ENCODE measurements at regions not wholly inside any gene's neighbourhood (a gene's known extent, or its start where the extent isn't known, plus 50 kb on each side); places are given as distances from the start of the nearest gene placed in this dataset.

- TF ChIP-seq EZH2 (IDR thresholded peaks at IDR 0.05; ENCODE audit: low read depth) (no peak), CTCF (conservative IDR thresholded peaks at IDR 0.05) (no peak)
Observed at GRCh38 chr6:139931747-139932146, 557.3 kb upstream of the CITED2 start.

GRCh38 chr6:139927742-139928305 lies 553.4 kb upstream of the CITED2 start:
- BruUV-seq (replicated peaks), result no TSS peak
- no peaks in the 10 kb centered on the region for H3K27me3 ChIP-seq (ENCODE audit: insufficient read depth, low read depth)
- H3K4me2 ChIP-seq, result no peak overlapping the region
- no peak overlapping the region for H2AFZ ChIP-seq
- POLR2A ChIA-PET (ENCODE audit: unreplicated experiment), result no interaction called here
- intact Hi-C loops (cut with micrococcal nuclease; ENCODE audit: unreplicated experiment), result no loop called here
- H3K79me2 ChIP-seq (ENCODE audit: low read depth), result no peaks in the 10 kb centered on the region
- no peaks in the 10 kb centered on the region for H4K20me1 ChIP-seq (ENCODE audit: insufficient read depth)
- H3K9me3 ChIP-seq (ENCODE audit: insufficient read depth, low read depth), result no peaks in the 10 kb centered on the region
- no peak for DNase-seq
- no peaks in the 10 kb centered on the region; the same call in 1 of the 2 replicates for H3K4me1 ChIP-seq (replicated peaks; ENCODE audit: insufficient read depth)
- CTCF ChIA-PET, result no interaction called here
- H3F3A ChIP-seq (ENCODE audit: insufficient read depth, low read depth), result no peaks in the 10 kb centered on the region
- H3K9me2 ChIP-seq (ENCODE audit: insufficient read depth), result no peaks in the 10 kb centered on the region
- H3K27ac ChIP-seq, result no peak overlapping the region
- TF ChIP-seq CTCF (conservative IDR thresholded peaks at IDR 0.05), result no peak
- TF ChIP-seq EZH2 (IDR thresholded peaks at IDR 0.05; ENCODE audit: low read depth), result no peak
- H3K4me3 ChIP-seq, result no peak overlapping the region
- H3K36me3 ChIP-seq (ENCODE audit: low read depth), result no peaks in the 10 kb centered on the region

More at GRCh38 chr6:139931747-139932146, 557.3 kb upstream of the CITED2 start:
- Histone ChIP-seq H3F3A (ENCODE audit: insufficient read depth, low read depth) (no peaks in the 10 kb centered on the region), H3K9me3 (ENCODE audit: insufficient read depth, low read depth) (no peaks in the 10 kb centered on the region), H2AFZ (no peak overlapping the region), H3K4me1 (replicated peaks; ENCODE audit: insufficient read depth) (no peaks in the 10 kb centered on the region; the same call in 1 of the 2 replicates), H3K36me3 (ENCODE audit: low read depth) (no peaks in the 10 kb centered on the region), H3K4me3 (no peak overlapping the region), H3K27ac (no peak overlapping the region), H3K79me2 (ENCODE audit: low read depth) (no peaks in the 10 kb centered on the region), H4K20me1 (ENCODE audit: insufficient read depth) (no peaks in the 10 kb centered on the region), H3K27me3 (ENCODE audit: insufficient read depth, low read depth) (no peaks in the 10 kb centered on the region), H3K9me2 (ENCODE audit: insufficient read depth) (no peaks in the 10 kb centered on the region), H3K4me2 (no peak overlapping the region)
- no peak for DNase-seq
- POLR2A ChIA-PET (ENCODE audit: unreplicated experiment), result no interaction called here
- BruUV-seq (replicated peaks), result no TSS peak
- intact Hi-C loops (cut with micrococcal nuclease; ENCODE audit: unreplicated experiment), result no loop called here
- CTCF ChIA-PET, result no interaction called here

GRCh38 chr6:139927236-139927635 lies 552.8 kb upstream of the CITED2 start:
- no peak overlapping the region for H3K27ac ChIP-seq
- no peaks in the 10 kb centered on the region for H3K36me3 ChIP-seq (ENCODE audit: low read depth)
- TF ChIP-seq EZH2 (IDR thresholded peaks at IDR 0.05; ENCODE audit: low read depth) (no peak), CTCF (conservative IDR thresholded peaks at IDR 0.05) (no peak; the same call in 1 of the 2 replicates)
- no peak overlapping the region for H2AFZ ChIP-seq
- H3K4me3 ChIP-seq, result no peak overlapping the region
- POLR2A ChIA-PET (ENCODE audit: unreplicated experiment), result no interaction called here
- no peaks in the 10 kb centered on the region for H3K27me3 ChIP-seq (ENCODE audit: insufficient read depth, low read depth)
- no peaks in the 10 kb centered on the region for H3K4me1 ChIP-seq (replicated peaks; ENCODE audit: insufficient read depth)
- DNase-seq, result no peak
- H4K20me1 ChIP-seq (ENCODE audit: insufficient read depth), result no peaks in the 10 kb centered on the region
- H3K4me2 ChIP-seq, result no peak overlapping the region
- intact Hi-C loops (cut with micrococcal nuclease; ENCODE audit: unreplicated experiment), result no loop called here
- no TSS peak for BruUV-seq (replicated peaks)
- no peaks in the 10 kb centered on the region for H3K9me2 ChIP-seq (ENCODE audit: insufficient read depth)
- H3F3A ChIP-seq (ENCODE audit: insufficient read depth, low read depth), result no peaks in the 10 kb centered on the region
- no peaks in the 10 kb centered on the region for H3K9me3 ChIP-seq (ENCODE audit: insufficient read depth, low read depth)
- CTCF ChIA-PET, result no interaction called here
- no peaks in the 10 kb centered on the region for H3K79me2 ChIP-seq (ENCODE audit: low read depth)

All from PC-9 (cell line).